K562 (cell line): ENCODE measurements at regions not wholly inside any gene's neighbourhood (a gene's known extent, or its start where the extent isn't known, plus 50 kb on each side); places are given as distances from the start of the nearest gene placed in this dataset.

Experiments used
- ATAC-seq: fragments of 200-7000 bp; cut with Tn5 transposase; 3 replicates; pipeline ENCODE4 v1.9.1; 2020; ENCODE audit warnings: moderate library complexity
- BruUV-seq: library from RNA; stranded (reverse); fragments of 400-500 nt; replicated peaks from 2 replicates; lab custom pipeline; 2021; lab: Mats Ljungman, UMichigan
- CTCF ChIA-PET: fragments of 300-600 bp; formaldehyde crosslinking; extraction: SDS; loops from one replicate; lab custom pipeline; 2021; ENCODE audit warnings: low intra/inter-chr PET ratio; lab: Yijun Ruan, JAX
- POLR2A ChIA-PET: fragments of 300-600, 350-650 bp; sonication (Branson Sonifier 250); formaldehyde crosslinking; extraction: SDS; loops from one replicate; lab custom pipeline; 2021; ENCODE audit warnings: antibody characterized with exemption, inconsistent platforms; lab: Yijun Ruan, JAX
- DNase-seq, 4 experiments: peaks; one replicate each; pipeline versions ENCODE4 v3.0.0 to v3.0.0-alpha.2; 2011 to 2018; ENCODE audit warnings: low spot score in 3 of 4, mixed read lengths in 3 of 4; ENCODE audit errors: extremely low read depth in 1 of 4
- FAIRE-seq: peaks from 2 replicates; lab custom pipeline; 2011; peaks lifted over from hg19 to GRCh38; lab: Jason Lieb, UNC
- H2AFZ ChIP-seq: 2 replicates; pipeline ENCODE4 v1.6.0; 2011; ENCODE audit warnings: low read depth, low read length, control low read depth, inconsistent platforms
- H3K27ac ChIP-seq: fragments of 200-600 bp; 3 replicates; pipeline ENCODE4 v1.8.0; 2011; ENCODE audit warnings: low read depth, mild to moderate bottlenecking, control low read depth, inconsistent platforms, low read length, moderate library complexity, mixed read lengths; ENCODE audit errors: extremely low read depth
- H3K27me3 ChIP-seq, 2 experiments: fragments of 300-600 bp in 1 of 2; 2 replicates in 1 of 2; 3 replicates in 1 of 2; pipeline versions ENCODE4 v1.6.0 to v1.8.0; 2011; ENCODE audit warnings: inconsistent platforms in 2 of 2, low read length in 2 of 2, mild to moderate bottlenecking in 1 of 2, mixed read lengths in 1 of 2, moderate library complexity in 1 of 2; ENCODE audit not compliant: control insufficient read depth in 2 of 2, insufficient read depth in 2 of 2
- H3K36me3 ChIP-seq: fragments of 300-600 bp; 3 replicates; pipeline ENCODE4 v1.8.0; 2011; ENCODE audit warnings: mild to moderate bottlenecking, low read length, inconsistent platforms; ENCODE audit not compliant: control insufficient read depth, insufficient read depth
- H3K4me1 ChIP-seq, 2 experiments: fragments of 200-600 bp in 1 of 2; replicated peaks in 1 of 2; 2 replicates in 1 of 2; 3 replicates in 1 of 2; pipeline versions ENCODE4 v1.5.1 to v1.8.0; 2011; ENCODE audit warnings: inconsistent platforms in 2 of 2, low read length in 2 of 2, mild to moderate bottlenecking in 1 of 2, mixed read lengths in 1 of 2, moderate library complexity in 1 of 2; ENCODE audit not compliant: control insufficient read depth in 2 of 2, insufficient read depth in 2 of 2
- H3K4me2 ChIP-seq: 2 replicates; pipeline ENCODE4 v1.6.1; 2011; ENCODE audit warnings: low read length, control low read depth, inconsistent platforms, mixed read lengths; ENCODE audit not compliant: insufficient read depth
- H3K4me3 ChIP-seq: fragments of 200-600 bp; sonication (generic), shearing (Covaris generic); 2 replicates; pipeline ENCODE4 v1.5.1; 2016; ENCODE audit warnings: control low read depth, inconsistent platforms
- H3K79me2 ChIP-seq: fragments of 200-600 bp; 3 replicates; pipeline ENCODE4 v1.8.0; 2011; ENCODE audit warnings: low read length, inconsistent platforms; ENCODE audit not compliant: control insufficient read depth, insufficient read depth
- H3K9ac ChIP-seq, 2 experiments: 2 replicates each; pipeline versions ENCODE4 v1.6.0 to v1.6.1; 2011; ENCODE audit warnings: low read depth in 2 of 2, low read length in 2 of 2, control low read depth in 1 of 2, inconsistent platforms in 1 of 2, mild to moderate bottlenecking in 1 of 2, mixed read lengths in 1 of 2; ENCODE audit not compliant: insufficient read depth in 1 of 2
- H3K9me1 ChIP-seq: one replicate; pipeline ENCODE4 v1.6.0; 2011; ENCODE audit warnings: inconsistent platforms, mild to moderate bottlenecking, low read length, moderate library complexity; ENCODE audit not compliant: control insufficient read depth, insufficient read depth
- H3K9me3 ChIP-seq: replicated peaks from 2 replicates; pipeline ENCODE4 v1.5.1; 2011; ENCODE audit warnings: low read depth, low read length, inconsistent platforms; ENCODE audit not compliant: control insufficient read depth, insufficient read depth
- H4K20me1 ChIP-seq: replicated peaks from 2 replicates; pipeline ENCODE4 v1.6.1; 2011; ENCODE audit warnings: low read length, inconsistent platforms, mixed read lengths; ENCODE audit not compliant: control insufficient read depth, insufficient read depth
- CGGBP1 ChIP-seq: fragments of 250-450 bp; sonication (Bioruptor Pico); IDR thresholded peaks from 2 replicates; pipeline ENCODE4 v1.9.0; 2021; ENCODE audit warnings: mild to moderate bottlenecking
- ESRRB ChIP-seq: fragments of 250-450 bp; sonication (Bioruptor Pico); IDR thresholded peaks from 2 replicates; pipeline ENCODE4 v1.5.0; 2020; ENCODE audit warnings: mild to moderate bottlenecking, moderate library complexity, borderline replicate concordance
- HDAC8 ChIP-seq: fragments of 450-650 bp; IDR thresholded peaks from 2 replicates; pipeline ENCODE4 v1.6.1; 2016; ENCODE audit warnings: mild to moderate bottlenecking, missing genetic modification characterization, moderate library complexity, missing compliant biosample characterization
- KDM1A ChIP-seq, 2 experiments: fragments of 450-650 bp; IDR thresholded peaks; 2 replicates each; pipeline ENCODE4 v1.6.1; 2016; ENCODE audit warnings: mild to moderate bottlenecking in 2 of 2
- MBD2 ChIP-seq: sonication (generic); IDR thresholded peaks from 2 replicates; pipeline ENCODE4 v1.6.1; 2016; ENCODE audit warnings: low read depth, borderline replicate concordance
- PHF21A ChIP-seq: fragments of 450-650 bp; IDR thresholded peaks from 2 replicates; pipeline ENCODE4 v1.6.1; 2017; ENCODE audit warnings: low read depth, borderline replicate concordance
- RBM15 ChIP-seq: fragments of 200-400 bp; formaldehyde crosslinking; IDR thresholded peaks from 2 replicates; pipeline ENCODE4 v1.6.1; 2018; ENCODE audit warnings: mild to moderate bottlenecking, low read length, moderate library complexity; ENCODE audit not compliant: insufficient read depth
- RNF2 ChIP-seq: sonication (generic); IDR thresholded peaks from 2 replicates; pipeline ENCODE4 v1.6.1; 2016
- SNRNP70 ChIP-seq: fragments of 200-400 bp; formaldehyde crosslinking; optimal IDR thresholded peaks from 2 replicates; pipeline ENCODE3; 2017; ENCODE audit warnings: low read depth, low read length
- ZNF12 ChIP-seq: sonication (generic); formaldehyde crosslinking; IDR thresholded peaks from 2 replicates; pipeline ENCODE4 v1.4.0; 2020; ENCODE audit warnings: mild to moderate bottlenecking, missing genetic modification reagents
- WGBS: fragments of 100-300 bp; shearing (Covaris generic); methylation state at CpG from one replicate; pipeline ENCODE4 v1.1.6; 2016; ENCODE audit warnings: low coverage, mixed read lengths; ENCODE audit not compliant: insufficient coverage; ENCODE audit errors: missing lambda C conversion rate; 5-methylcytosine and 5-hydroxymethylcytosine counted together
- in situ Hi-C: fragments of 300-500 bp; cut with MboI; formaldehyde crosslinking; loops from 4 replicates; pipeline ENCODE4 v1.15.0; 2018; ENCODE audit warnings: inconsistent platforms, mixed read lengths
- intact Hi-C: fragments of 100-400 bp; cut with micrococcal nuclease; formaldehyde crosslinking; loops from 2 replicates; pipeline ENCODE4 v1.14.2; 2022
- TF ChIP-seq, protein P1 (sequence below): fragments of 450-650 bp; formaldehyde crosslinking; IDR thresholded peaks from 2 replicates; pipeline ENCODE4 v1.4.0; 2022; ENCODE audit warnings: missing genetic modification characterization

GRCh38 chr4:64911846-64912245, 502.6 kb upstream of the TECRL start:
- Histone ChIP-seq H3K9me1 (no peaks in the 10 kb centered on the region), H3K27me3 (no peaks in the 10 kb centered on the region), H4K20me1 (no peaks in the 10 kb centered on the region), H3K4me1 (no peaks in the 10 kb centered on the region), H3K4me2 (no peak overlapping the region), H2AFZ (no peak overlapping the region), H3K79me2 (no peaks in the 10 kb centered on the region), H3K36me3 (no peaks in the 10 kb centered on the region), H3K27ac (no peak overlapping the region), H3K9ac (no peak overlapping the region), H3K9me3 (no peaks in the 10 kb centered on the region; the same call in 1 of the 2 replicates), H3K4me3 (no peak overlapping the region)
- intact Hi-C loops, result no loop called here
- POLR2A ChIA-PET, result no interaction called here
- TF ChIP-seq, protein P1, sequence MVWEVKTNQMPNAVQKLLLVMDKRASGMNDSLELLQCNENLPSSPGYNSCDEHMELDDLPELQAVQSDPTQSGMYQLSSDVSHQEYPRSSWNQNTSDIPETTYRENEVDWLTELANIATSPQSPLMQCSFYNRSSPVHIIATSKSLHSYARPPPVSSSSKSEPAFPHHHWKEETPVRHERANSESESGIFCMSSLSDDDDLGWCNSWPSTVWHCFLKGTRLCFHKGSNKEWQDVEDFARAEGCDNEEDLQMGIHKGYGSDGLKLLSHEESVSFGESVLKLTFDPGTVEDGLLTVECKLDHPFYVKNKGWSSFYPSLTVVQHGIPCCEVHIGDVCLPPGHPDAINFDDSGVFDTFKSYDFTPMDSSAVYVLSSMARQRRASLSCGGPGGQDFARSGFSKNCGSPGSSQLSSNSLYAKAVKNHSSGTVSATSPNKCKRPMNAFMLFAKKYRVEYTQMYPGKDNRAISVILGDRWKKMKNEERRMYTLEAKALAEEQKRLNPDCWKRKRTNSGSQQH (CRISPR knock-in tag), result no peak
- DNase-seq, result no peak
- no TSS peak for BruUV-seq
- in situ Hi-C loops, result no loop called here
- CTCF ChIA-PET, result no interaction called here
- no peak for FAIRE-seq
- ATAC-seq, result no peak
- WGBS, result 0% methylated on average over 2 of the region's 2 CpGs

DNA sequence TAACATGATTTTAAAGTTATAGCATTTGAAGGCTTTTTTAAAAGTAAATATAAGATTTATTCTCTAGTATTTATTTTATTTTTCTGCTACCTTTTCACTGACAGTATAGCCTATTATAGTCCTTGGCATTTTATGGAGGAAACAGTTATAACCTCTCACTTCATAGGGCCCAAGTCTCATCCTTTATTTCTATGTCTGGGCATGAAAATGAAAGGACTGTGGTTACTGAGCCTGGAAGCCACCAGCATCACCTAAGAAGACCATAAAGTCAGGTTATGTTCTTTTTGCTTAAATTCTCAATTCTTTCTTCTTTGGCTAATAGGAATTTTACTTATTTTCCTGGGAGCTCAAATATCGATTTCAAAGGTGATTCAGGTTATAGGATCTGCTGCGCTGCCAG, 494.7 kb upstream of the TECRL start:
- no peaks in the 10 kb centered on the region for H3K27me3 ChIP-seq
- 6% methylated on average over 2 of the region's 2 CpGs for WGBS
- no peaks in the 10 kb centered on the region for H4K20me1 ChIP-seq
- H3K4me2 ChIP-seq, result no peak overlapping the region
- ChIA-PET CTCF (no interaction called here), POLR2A (no interaction called here)
- no peaks in the 10 kb centered on the region for H3K4me1 ChIP-seq
- H2AFZ ChIP-seq, result no peak overlapping the region
- ATAC-seq, result no peak
- no peak for DNase-seq
- no TSS peak for BruUV-seq
- H3K36me3 ChIP-seq, result no peaks in the 10 kb centered on the region
- H3K79me2 ChIP-seq, result no peaks in the 10 kb centered on the region
- no peak overlapping the region for H3K4me3 ChIP-seq
- FAIRE-seq, result no peak
- in situ Hi-C loops (no loop called here), intact Hi-C loops (no loop called here)
- no peak overlapping the region for H3K27ac ChIP-seq
- no peaks in the 10 kb centered on the region for H3K9me1 ChIP-seq
- no peak overlapping the region for H3K9ac ChIP-seq
- no peaks in the 10 kb centered on the region for H3K9me3 ChIP-seq
- TF ChIP-seq RNF2 (no peak), ZNF12 (no peak), CGGBP1 (no peak), HDAC8 (no peak), RBM15 (no peak), PHF21A (no peak), KDM1A (IDR thresholded peaks at IDR 0.05) (no peak), MBD2 (no peak), SNRNP70 (no peak), ESRRB (CRISPR knock-in tag) (no peak)
